ENCODE measurements at regions not wholly inside any gene's neighbourhood (a gene's known extent, or its start where the extent isn't known, plus 50 kb on each side); places are given as distances from the start of the nearest gene placed in this dataset.

DNA sequence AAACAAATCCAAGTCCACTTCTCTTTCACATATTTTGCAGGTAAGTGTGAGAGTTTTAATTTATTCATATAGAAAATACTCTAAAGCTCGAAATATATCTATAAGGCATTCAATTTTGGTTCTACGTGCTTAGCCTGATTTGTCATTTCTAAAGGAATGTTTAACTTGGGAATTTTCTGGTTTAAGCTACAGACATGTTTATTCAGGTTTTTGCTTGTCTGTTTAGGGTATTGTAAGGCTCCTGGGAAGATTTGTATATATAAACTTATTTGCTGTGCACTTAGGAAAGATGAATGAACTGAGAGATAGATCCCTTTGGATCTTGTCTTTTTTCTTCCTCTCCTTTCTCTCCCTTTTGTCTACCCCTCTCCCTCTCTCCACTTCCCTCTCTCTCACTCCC is 185.9 kb upstream of the NEIL3 start:
- TF ChIP-seq, protein P1, sequence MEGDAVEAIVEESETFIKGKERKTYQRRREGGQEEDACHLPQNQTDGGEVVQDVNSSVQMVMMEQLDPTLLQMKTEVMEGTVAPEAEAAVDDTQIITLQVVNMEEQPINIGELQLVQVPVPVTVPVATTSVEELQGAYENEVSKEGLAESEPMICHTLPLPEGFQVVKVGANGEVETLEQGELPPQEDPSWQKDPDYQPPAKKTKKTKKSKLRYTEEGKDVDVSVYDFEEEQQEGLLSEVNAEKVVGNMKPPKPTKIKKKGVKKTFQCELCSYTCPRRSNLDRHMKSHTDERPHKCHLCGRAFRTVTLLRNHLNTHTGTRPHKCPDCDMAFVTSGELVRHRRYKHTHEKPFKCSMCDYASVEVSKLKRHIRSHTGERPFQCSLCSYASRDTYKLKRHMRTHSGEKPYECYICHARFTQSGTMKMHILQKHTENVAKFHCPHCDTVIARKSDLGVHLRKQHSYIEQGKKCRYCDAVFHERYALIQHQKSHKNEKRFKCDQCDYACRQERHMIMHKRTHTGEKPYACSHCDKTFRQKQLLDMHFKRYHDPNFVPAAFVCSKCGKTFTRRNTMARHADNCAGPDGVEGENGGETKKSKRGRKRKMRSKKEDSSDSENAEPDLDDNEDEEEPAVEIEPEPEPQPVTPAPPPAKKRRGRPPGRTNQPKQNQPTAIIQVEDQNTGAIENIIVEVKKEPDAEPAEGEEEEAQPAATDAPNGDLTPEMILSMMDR (conservative IDR thresholded peaks at IDR 0.05; ENCODE audit: control insufficient read depth, insufficient read depth, low read depth, low read length), result no peak
- no peak overlapping the region for H3K4me3 ChIP-seq (ENCODE audit: control insufficient read depth, low read depth, low read length)
- no peak for DNase-seq (ENCODE audit: low read depth)

DNA sequence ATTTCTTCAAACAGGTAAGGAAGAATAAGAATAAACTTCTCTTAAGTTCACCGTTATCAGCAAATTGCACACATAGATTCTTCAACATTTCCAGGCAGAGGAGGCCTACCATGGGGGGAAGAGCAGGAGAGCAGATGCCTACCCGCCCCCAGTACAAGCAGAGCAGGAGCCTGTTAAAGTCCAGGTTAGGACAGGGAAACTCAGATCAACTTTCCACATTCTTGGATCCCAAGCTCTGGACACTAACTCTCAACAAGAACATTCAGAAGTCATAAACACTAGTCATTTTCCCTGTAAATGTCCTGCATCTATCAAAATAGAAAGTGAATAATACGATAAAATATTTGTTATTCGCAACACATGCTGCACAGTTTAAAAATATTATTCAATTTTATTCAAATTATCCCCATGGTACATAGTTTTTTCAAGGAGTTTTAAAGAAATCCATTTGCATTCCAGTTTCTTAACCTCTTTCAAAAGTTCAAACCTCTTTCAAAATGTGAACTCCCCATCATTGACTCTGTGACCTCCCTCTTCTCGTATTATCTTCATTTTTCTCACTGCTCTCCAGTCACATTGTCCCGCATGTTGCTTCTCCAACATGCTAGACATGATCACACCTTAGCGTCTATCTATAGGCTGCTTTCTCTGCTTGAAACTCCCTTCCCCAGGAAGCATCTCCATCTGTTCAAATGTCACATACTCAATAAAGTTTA is 185.2 kb upstream of the NEIL3 start:
- DNase-seq (ENCODE audit: low read depth), result no peak
- no peak overlapping the region for H3K4me3 ChIP-seq (ENCODE audit: control insufficient read depth, low read depth, low read length)
- TF ChIP-seq, protein P1 (conservative IDR thresholded peaks at IDR 0.05; ENCODE audit: control insufficient read depth, insufficient read depth, low read depth, low read length), result no peak

DNA sequence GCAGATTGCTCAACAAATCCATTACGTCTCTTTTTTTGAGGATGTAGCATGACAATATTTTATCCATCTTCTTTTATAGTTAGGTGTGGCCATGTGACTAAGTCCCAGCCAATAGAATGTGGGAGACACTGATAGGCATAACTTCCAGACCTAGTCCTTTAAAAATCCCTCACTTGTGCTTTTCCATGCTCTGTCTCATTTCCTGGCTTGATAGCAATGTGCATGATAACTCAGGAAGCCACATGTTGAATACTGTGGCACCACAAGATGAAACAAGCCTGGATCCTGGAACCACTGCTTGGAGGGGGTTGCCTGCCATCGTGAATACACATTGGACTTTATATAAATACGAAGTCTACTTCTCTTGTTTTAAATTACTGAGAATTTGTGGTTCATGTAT is 184.0 kb upstream of the NEIL3 start:
- TF ChIP-seq, protein P1 (conservative IDR thresholded peaks at IDR 0.05; ENCODE audit: control insufficient read depth, insufficient read depth, low read depth, low read length), result no peak
- H3K4me3 ChIP-seq (ENCODE audit: control insufficient read depth, low read depth, low read length), result no peak overlapping the region
- DNase-seq (ENCODE audit: low read depth), result no peak

DNA sequence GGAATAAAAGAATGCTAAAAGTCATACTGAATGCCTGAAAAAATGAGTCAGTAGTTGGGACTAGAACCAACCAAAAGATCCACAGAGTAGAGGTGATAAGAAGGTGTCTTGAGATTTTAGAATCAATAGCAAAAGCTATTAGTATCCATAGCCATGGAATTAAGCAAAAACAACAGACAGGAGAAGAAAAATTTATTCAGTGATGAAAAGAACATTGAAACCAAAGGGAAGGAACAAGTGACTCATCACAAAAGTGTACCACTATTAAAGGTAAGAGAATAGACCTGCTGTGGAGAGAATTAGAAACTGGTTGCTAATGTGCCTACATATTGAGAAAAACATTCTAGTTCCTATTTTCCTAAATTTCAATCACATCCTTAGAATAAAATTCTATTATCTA is 182.0 kb upstream of the NEIL3 start:
- no peak for DNase-seq (ENCODE audit: low read depth)
- TF ChIP-seq, protein P1 (conservative IDR thresholded peaks at IDR 0.05; ENCODE audit: control insufficient read depth, insufficient read depth, low read depth, low read length), result no peak
- H3K4me3 ChIP-seq (ENCODE audit: control insufficient read depth, low read depth, low read length), result no peak overlapping the region

DNA sequence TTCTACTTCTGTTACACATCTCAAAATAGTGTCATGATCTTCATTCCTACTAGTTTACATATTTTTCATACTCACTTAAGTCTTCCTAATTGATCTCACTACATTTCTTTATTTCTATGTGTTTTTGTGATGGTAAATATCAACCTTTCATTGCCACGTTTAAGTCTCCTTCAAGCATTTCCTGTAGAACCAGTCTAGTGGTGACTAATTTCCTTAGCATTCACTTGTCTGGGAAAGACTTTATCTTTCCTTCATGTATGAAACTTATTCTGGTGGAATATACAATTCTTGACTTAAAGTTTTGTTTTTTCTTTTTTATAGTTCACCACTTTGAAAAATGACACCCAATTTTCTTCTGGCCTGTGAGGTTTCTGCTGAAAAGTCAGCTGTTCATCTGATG is 181.4 kb upstream of the NEIL3 start:
- H3K4me3 ChIP-seq (ENCODE audit: control insufficient read depth, low read depth, low read length), result no peak overlapping the region
- TF ChIP-seq, protein P1 (conservative IDR thresholded peaks at IDR 0.05; ENCODE audit: control insufficient read depth, insufficient read depth, low read depth, low read length), result no peak
- peak; percentile 8 for DNase-seq (ENCODE audit: low read depth)

DNA sequence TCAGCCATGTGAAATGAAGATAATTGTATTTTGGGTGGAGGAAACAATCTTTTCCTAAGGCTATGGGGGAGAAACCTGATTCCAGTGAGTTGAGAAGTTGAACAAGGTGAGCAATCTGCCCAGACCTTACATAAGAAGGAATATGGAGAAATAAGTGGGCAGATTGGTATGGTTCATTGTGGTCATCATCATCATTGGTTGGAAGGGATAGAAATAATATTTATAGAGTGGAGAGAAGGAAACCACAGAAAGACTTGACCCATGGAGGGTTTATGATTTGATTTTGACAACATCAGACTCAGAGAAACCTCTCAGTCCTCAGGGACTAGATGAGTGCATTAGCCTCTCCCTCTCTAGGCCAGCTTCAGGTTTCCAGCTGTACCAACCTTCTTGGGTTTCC is 177.9 kb upstream of the NEIL3 start:
- no peak for DNase-seq (ENCODE audit: low read depth)
- TF ChIP-seq, protein P1 (conservative IDR thresholded peaks at IDR 0.05; ENCODE audit: control insufficient read depth, insufficient read depth, low read depth, low read length), result no peak
- no peak overlapping the region for H3K4me3 ChIP-seq (ENCODE audit: control insufficient read depth, low read depth, low read length)

DNA sequence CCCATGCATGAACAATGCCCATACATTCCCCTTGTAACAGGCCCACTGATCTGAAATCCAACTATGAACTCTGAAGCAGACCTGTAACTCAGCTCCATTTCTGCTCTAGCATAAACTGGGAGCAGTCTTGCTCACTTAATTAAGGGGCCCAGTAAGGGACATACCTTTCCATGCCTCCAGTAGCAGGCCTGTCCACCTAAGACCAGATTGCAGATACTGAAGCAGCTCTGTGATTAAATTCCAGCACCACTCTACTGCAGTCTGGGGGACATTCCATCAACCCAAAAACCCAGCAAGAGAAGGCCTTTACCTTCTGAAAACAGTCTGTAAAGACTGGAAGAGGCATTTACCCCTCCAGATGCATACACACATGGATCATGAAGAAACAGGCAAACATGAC is 162.0 kb upstream of the NEIL3 start:
- TF ChIP-seq, protein P1 (conservative IDR thresholded peaks at IDR 0.05; ENCODE audit: control insufficient read depth, insufficient read depth, low read depth, low read length), result no peak
- H3K4me3 ChIP-seq (ENCODE audit: control insufficient read depth, low read depth, low read length), result no peak overlapping the region
- no peak for DNase-seq (ENCODE audit: low read depth)

All from fibroblast of mammary gland (primary cell).